ENCODE measurements at regions not wholly inside any gene's neighbourhood (a gene's known extent, or its start where the extent isn't known, plus 50 kb on each side); places are given as distances from the start of the nearest gene placed in this dataset.

DNA sequence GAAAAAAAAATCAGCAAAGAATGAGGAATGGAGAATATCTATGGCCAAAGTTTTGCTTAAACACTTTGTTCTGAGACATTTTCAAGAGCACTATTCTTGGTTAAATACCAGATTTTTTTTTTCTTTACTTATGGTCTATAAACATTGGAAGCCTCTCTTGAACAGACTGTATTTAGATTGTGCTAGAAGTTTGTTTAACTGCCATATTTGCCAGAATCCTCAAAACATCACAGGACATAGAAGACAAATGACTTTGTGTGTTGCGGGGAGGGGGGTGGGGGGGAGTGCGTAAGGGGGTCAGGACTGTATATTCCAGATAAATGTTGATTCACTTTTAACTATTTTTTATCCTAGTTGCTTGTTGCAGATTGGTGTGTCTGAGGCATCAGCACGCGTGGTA lies 262.0 kb downstream of the MEIS1 start:
- H3K79me2 ChIP-seq (ENCODE audit: low read length), result no peaks in the 10 kb centered on the region
- H3K36me3 ChIP-seq (replicated peaks; ENCODE audit: insufficient read depth, low read length), result no peaks in the 10 kb centered on the region
- no peak for DNase-seq
- no peak for TF ChIP-seq EZH2 (optimal IDR thresholded peaks at IDR 0.05; ENCODE audit: low read depth, low read length)
- H3K9me3 ChIP-seq (replicated peaks; ENCODE audit: insufficient read depth, low read length), result no peaks in the 10 kb centered on the region
- H3K4me1 ChIP-seq (ENCODE audit: low read length), result no peaks in the 10 kb centered on the region
- H3F3A ChIP-seq (ENCODE audit: insufficient read depth, low read length), result no peaks in the 10 kb centered on the region
- no peak overlapping the region for H3K4me3 ChIP-seq (ENCODE audit: low read length)
- no peak overlapping the region for H3K9ac ChIP-seq (ENCODE audit: low read length)
- no peak overlapping the region for H2AFZ ChIP-seq (ENCODE audit: low read length)
- H3K27ac ChIP-seq (ENCODE audit: low read length), result no peak overlapping the region
- H3K27me3 ChIP-seq (replicated peaks; ENCODE audit: insufficient read depth, low read length), result no peaks in the 10 kb centered on the region
- no peaks in the 10 kb centered on the region for H4K20me1 ChIP-seq (ENCODE audit: insufficient read depth, low read length)
- no peak overlapping the region for H3K4me2 ChIP-seq (ENCODE audit: low read depth, low read length)
- H3K9me2 ChIP-seq (replicated peaks; ENCODE audit: insufficient read depth, low read length), result no peaks in the 10 kb centered on the region

DNA sequence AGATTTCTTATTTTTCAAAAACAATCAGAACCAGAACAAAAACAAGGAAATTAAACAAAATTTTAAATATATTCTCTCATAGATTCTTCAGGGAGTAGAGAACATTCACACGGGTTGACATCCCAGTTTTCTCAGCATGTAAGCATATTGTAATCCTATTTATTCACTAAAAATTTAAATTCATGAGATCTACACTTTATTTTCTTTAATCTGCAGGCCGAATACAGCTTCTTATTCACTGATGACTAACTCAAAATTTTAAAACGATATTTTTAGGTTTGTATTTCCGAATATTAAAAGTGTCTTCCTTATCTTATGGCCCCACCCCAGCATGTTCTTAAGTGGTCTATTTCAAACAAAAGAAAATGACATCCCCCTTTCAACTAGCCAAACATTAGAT lies 262.4 kb downstream of the MEIS1 start:
- Histone ChIP-seq H3K9ac (ENCODE audit: low read length) (no peak overlapping the region), H3K4me2 (ENCODE audit: low read depth, low read length) (no peak overlapping the region), H3K9me3 (replicated peaks; ENCODE audit: insufficient read depth, low read length) (no peaks in the 10 kb centered on the region), H3K4me1 (ENCODE audit: low read length) (no peaks in the 10 kb centered on the region), H3K27ac (ENCODE audit: low read length) (no peak overlapping the region), H3K27me3 (replicated peaks; ENCODE audit: insufficient read depth, low read length) (no peaks in the 10 kb centered on the region), H3F3A (ENCODE audit: insufficient read depth, low read length) (no peaks in the 10 kb centered on the region), H2AFZ (ENCODE audit: low read length) (no peak overlapping the region), H3K36me3 (replicated peaks; ENCODE audit: insufficient read depth, low read length) (no peaks in the 10 kb centered on the region), H3K9me2 (replicated peaks; ENCODE audit: insufficient read depth, low read length) (no peaks in the 10 kb centered on the region), H4K20me1 (ENCODE audit: insufficient read depth, low read length) (no peaks in the 10 kb centered on the region), H3K79me2 (ENCODE audit: low read length) (no peaks in the 10 kb centered on the region), H3K4me3 (ENCODE audit: low read length) (no peak overlapping the region)
- TF ChIP-seq, protein P1, sequence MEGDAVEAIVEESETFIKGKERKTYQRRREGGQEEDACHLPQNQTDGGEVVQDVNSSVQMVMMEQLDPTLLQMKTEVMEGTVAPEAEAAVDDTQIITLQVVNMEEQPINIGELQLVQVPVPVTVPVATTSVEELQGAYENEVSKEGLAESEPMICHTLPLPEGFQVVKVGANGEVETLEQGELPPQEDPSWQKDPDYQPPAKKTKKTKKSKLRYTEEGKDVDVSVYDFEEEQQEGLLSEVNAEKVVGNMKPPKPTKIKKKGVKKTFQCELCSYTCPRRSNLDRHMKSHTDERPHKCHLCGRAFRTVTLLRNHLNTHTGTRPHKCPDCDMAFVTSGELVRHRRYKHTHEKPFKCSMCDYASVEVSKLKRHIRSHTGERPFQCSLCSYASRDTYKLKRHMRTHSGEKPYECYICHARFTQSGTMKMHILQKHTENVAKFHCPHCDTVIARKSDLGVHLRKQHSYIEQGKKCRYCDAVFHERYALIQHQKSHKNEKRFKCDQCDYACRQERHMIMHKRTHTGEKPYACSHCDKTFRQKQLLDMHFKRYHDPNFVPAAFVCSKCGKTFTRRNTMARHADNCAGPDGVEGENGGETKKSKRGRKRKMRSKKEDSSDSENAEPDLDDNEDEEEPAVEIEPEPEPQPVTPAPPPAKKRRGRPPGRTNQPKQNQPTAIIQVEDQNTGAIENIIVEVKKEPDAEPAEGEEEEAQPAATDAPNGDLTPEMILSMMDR (IDR thresholded peaks at IDR 0.05; ENCODE audit: low read length), result no peak
- TF ChIP-seq EZH2phosphoT487 (IDR thresholded peaks at IDR 0.05; ENCODE audit: low read length) (no peak), EZH2 (optimal IDR thresholded peaks at IDR 0.05; ENCODE audit: low read depth, low read length) (no peak)
- no peak for DNase-seq

DNA sequence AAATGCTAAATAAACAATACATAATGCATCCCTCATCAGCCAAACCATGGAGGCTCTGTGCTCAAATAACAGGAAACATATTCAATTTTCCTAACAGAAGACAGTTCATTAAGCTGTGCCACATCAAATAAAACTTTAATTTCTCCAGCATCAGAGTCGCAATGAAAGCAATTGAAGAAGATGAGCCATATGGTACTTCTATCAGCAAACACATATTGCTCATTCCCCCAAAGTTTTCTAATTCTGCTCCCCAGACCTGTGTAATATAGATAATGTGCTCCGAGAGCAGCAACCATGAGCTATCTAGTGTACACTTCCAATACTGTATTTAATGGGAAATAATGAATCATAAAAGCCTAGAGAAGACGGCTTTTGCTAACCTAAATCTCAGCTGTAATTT lies 263.2 kb downstream of the MEIS1 start:
- Histone ChIP-seq H3K27me3 (replicated peaks; ENCODE audit: insufficient read depth, low read length) (no peaks in the 10 kb centered on the region), H3K9me2 (replicated peaks; ENCODE audit: insufficient read depth, low read length) (no peaks in the 10 kb centered on the region), H3K9me3 (replicated peaks; ENCODE audit: insufficient read depth, low read length) (no peaks in the 10 kb centered on the region)

DNA sequence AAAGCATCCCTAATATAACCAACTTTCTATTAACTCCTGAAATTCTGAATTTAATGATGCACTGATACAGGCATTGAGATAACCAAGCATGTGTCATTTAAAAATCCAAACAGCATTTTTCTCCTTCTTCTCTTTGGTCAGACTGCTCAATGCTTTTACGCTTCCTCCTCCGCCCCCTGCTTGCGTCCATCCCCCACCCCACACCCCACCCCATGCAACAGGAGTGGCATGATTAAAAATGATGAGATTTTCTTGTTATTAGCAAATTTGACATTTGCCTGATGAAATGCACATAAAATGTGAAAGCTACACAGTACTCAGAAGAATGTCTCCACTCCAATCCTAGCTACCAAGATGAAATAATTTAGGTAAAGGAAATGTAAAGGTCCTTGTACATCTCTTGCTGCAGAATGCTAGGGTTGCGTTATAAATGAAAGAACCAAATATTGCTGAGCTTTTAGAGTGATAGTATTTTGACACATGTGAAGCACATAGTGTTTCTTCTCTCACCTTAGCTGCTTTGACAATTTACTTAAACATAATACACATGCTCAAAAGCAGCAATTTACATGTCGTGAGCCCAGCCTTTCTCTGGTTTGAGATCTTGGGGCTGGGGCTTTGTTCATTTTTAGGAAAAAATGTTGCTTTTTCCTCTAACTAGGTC lies 263.8 kb downstream of the MEIS1 start:
- H3K4me3 ChIP-seq (ENCODE audit: low read length), result no peak overlapping the region
- H3K9ac ChIP-seq (ENCODE audit: low read length), result no peak overlapping the region
- no peaks in the 10 kb centered on the region for H3K4me1 ChIP-seq (ENCODE audit: low read length)
- no peaks in the 10 kb centered on the region for H3K27me3 ChIP-seq (replicated peaks; ENCODE audit: insufficient read depth, low read length)
- TF ChIP-seq EZH2 (optimal IDR thresholded peaks at IDR 0.05; ENCODE audit: low read depth, low read length), result no peak
- no peak for TF ChIP-seq EZH2phosphoT487 (IDR thresholded peaks at IDR 0.05; ENCODE audit: low read length)
- TF ChIP-seq, protein P1 (IDR thresholded peaks at IDR 0.05; ENCODE audit: low read length), result no peak
- no peak overlapping the region for H2AFZ ChIP-seq (ENCODE audit: low read length)
- H3K9me3 ChIP-seq (replicated peaks; ENCODE audit: insufficient read depth, low read length), result no peaks in the 10 kb centered on the region
- no peak overlapping the region for H3K27ac ChIP-seq (ENCODE audit: low read length)
- no peaks in the 10 kb centered on the region for H3K36me3 ChIP-seq (replicated peaks; ENCODE audit: insufficient read depth, low read length)
- H3F3A ChIP-seq (ENCODE audit: insufficient read depth, low read length), result no peaks in the 10 kb centered on the region
- no peaks in the 10 kb centered on the region for H4K20me1 ChIP-seq (ENCODE audit: insufficient read depth, low read length)
- H3K9me2 ChIP-seq (replicated peaks; ENCODE audit: insufficient read depth, low read length), result no peaks in the 10 kb centered on the region
- H3K4me2 ChIP-seq (ENCODE audit: low read depth, low read length), result no peak overlapping the region
- no peaks in the 10 kb centered on the region for H3K79me2 ChIP-seq (ENCODE audit: low read length)
- DNase-seq, result no peak

More for the DNA sequence above, 263.2 kb downstream of the MEIS1 start:
- Histone ChIP-seq H2AFZ (ENCODE audit: low read length) (no peak overlapping the region), H3K4me3 (ENCODE audit: low read length) (no peak overlapping the region), H3K4me2 (ENCODE audit: low read depth, low read length) (no peak overlapping the region), H3K4me1 (ENCODE audit: low read length) (no peaks in the 10 kb centered on the region), H4K20me1 (ENCODE audit: insufficient read depth, low read length) (no peaks in the 10 kb centered on the region), H3F3A (ENCODE audit: insufficient read depth, low read length) (no peaks in the 10 kb centered on the region), H3K9ac (ENCODE audit: low read length) (no peak overlapping the region), H3K79me2 (ENCODE audit: low read length) (no peaks in the 10 kb centered on the region), H3K27ac (ENCODE audit: low read length) (no peak overlapping the region), H3K36me3 (replicated peaks; ENCODE audit: insufficient read depth, low read length) (no peaks in the 10 kb centered on the region)
- TF ChIP-seq EZH2phosphoT487 (IDR thresholded peaks at IDR 0.05; ENCODE audit: low read length), result no peak
- TF ChIP-seq, protein P1 (IDR thresholded peaks at IDR 0.05; ENCODE audit: low read length), result no peak
- no peak for TF ChIP-seq EZH2 (optimal IDR thresholded peaks at IDR 0.05; ENCODE audit: low read depth, low read length)
- no peak for DNase-seq

All from MM.1S (cell line).